Activated CD8-positive, alpha-beta T cell treated with anti-CD3 and anti-CD28 coated beads for 36 hours (primary cell): ENCODE measurements at regions not wholly inside any gene's neighbourhood (a gene's known extent, or its start where the extent isn't known, plus 50 kb on each side); places are given as distances from the start of the nearest gene placed in this dataset.

Experiments used
- ATAC-seq: fragments of 200-7000 bp; cut with Tn5 transposase; one replicate; pipeline ENCODE4 v1.10.0; 2021; ENCODE audit warnings: mild to moderate bottlenecking, moderate library complexity
- CTCF ChIA-PET: fragments of 350-600 bp; sonication (Branson Sonifier 250); formaldehyde crosslinking; loops from one replicate; lab custom pipeline; 2021; ENCODE audit warnings: antibody characterized with exemption; lab: Charles Lee
- POLR2A ChIA-PET: fragments of 350-600 bp; sonication (Branson Sonifier 250); formaldehyde crosslinking; loops from one replicate; lab custom pipeline; 2021; ENCODE audit warnings: antibody characterized with exemption; lab: Charles Lee
- DNase-seq: peaks from one replicate; pipeline ENCODE4 v3.0.0-alpha.2; 2020
- H3K27ac Mint-ChIP-seq: one replicate; pipeline ENCODE4 v1.8.0; 2021; ENCODE audit warnings: mild to moderate bottlenecking, mixed read lengths
- H3K27me3 Mint-ChIP-seq: one replicate; pipeline ENCODE4 v1.8.0; 2021; ENCODE audit warnings: mixed read lengths
- H3K36me3 Mint-ChIP-seq: one replicate; pipeline ENCODE4 v1.8.0; 2021; ENCODE audit warnings: low read depth, mixed read lengths
- H3K4me1 Mint-ChIP-seq: one replicate; pipeline ENCODE4 v1.8.0; 2021; ENCODE audit warnings: low read depth, mixed read lengths
- H3K4me3 Mint-ChIP-seq: one replicate; pipeline ENCODE4 v1.8.0; 2021; ENCODE audit warnings: mild to moderate bottlenecking, moderate library complexity, mixed read lengths
- H3K9me3 Mint-ChIP-seq: one replicate; pipeline ENCODE4 v1.8.0; 2021; ENCODE audit warnings: mixed read lengths
- CTCF ChIP-seq: fragments of 200-600 bp; IDR thresholded peaks from one replicate; pipeline ENCODE4 v1.8.0; 2022; ENCODE audit warnings: antibody characterized with exemption, mild to moderate bottlenecking
- intact Hi-C: fragments of 100-400 bp; cut with micrococcal nuclease; formaldehyde crosslinking; loops from one replicate; pipeline ENCODE4 v1.10.0; 2022

GRCh38 chr20:6245436-6245835, 122.6 kb upstream of the FERMT1 start:
- ATAC-seq: no peak
- Mint-ChIP-seq H3K27me3 (no peaks in the 10 kb centered on the region), H3K36me3 (no peaks in the 10 kb centered on the region), H3K4me1 (no peaks in the 10 kb centered on the region), H3K27ac (no peak overlapping the region), H3K4me3 (no peak overlapping the region), H3K9me3 (no peaks in the 10 kb centered on the region)
- CTCF ChIA-PET: no interaction called here
- no peak for DNase-seq
- intact Hi-C loops: no loop called here
- POLR2A ChIA-PET: no interaction called here
- no peak for TF ChIP-seq CTCF

- DNase-seq (no peak), ATAC-seq (no peak)
- Mint-ChIP-seq H3K27me3 (no peaks in the 10 kb centered on the region), H3K27ac (no peak overlapping the region), H3K4me3 (no peak overlapping the region), H3K36me3 (no peaks in the 10 kb centered on the region), H3K9me3 (no peaks in the 10 kb centered on the region), H3K4me1 (no peaks in the 10 kb centered on the region)
- POLR2A ChIA-PET: no interaction called here
- CTCF ChIA-PET: no interaction called here
- TF ChIP-seq CTCF: no peak
- intact Hi-C loops: no loop called here
Observed at GRCh38 chr20:6241591-6241990, 118.8 kb upstream of the FERMT1 start.

- POLR2A ChIA-PET: no interaction called here
- no peak for TF ChIP-seq CTCF
- no peak overlapping the region for H3K27ac Mint-ChIP-seq
- no peaks in the 10 kb centered on the region for H3K4me1 Mint-ChIP-seq
- H3K4me3 Mint-ChIP-seq: no peak overlapping the region
- ATAC-seq (no peak), DNase-seq (no peak)
- intact Hi-C loops: no loop called here
- CTCF ChIA-PET: no interaction called here
- H3K27me3 Mint-ChIP-seq: no peaks in the 10 kb centered on the region
- no peaks in the 10 kb centered on the region for H3K9me3 Mint-ChIP-seq
- no peaks in the 10 kb centered on the region for H3K36me3 Mint-ChIP-seq
Observed at GRCh38 chr20:6240059-6240458, 117.2 kb upstream of the FERMT1 start.

- DNase-seq (no peak), ATAC-seq (no peak)
- Mint-ChIP-seq H3K36me3 (no peaks in the 10 kb centered on the region), H3K4me3 (no peak overlapping the region), H3K9me3 (no peaks in the 10 kb centered on the region), H3K27me3 (no peaks in the 10 kb centered on the region), H3K27ac (no peak overlapping the region), H3K4me1 (no peaks in the 10 kb centered on the region)
- intact Hi-C loops: no loop called here
- TF ChIP-seq CTCF: no peak
- CTCF ChIA-PET: no interaction called here
- POLR2A ChIA-PET: no interaction called here
Observed at GRCh38 chr20:6238421-6238820, 115.6 kb upstream of the FERMT1 start.

GRCh38 chr20:6235510-6235909, 112.7 kb upstream of the FERMT1 start:
- Mint-ChIP-seq H3K36me3 (no peaks in the 10 kb centered on the region), H3K27me3 (no peaks in the 10 kb centered on the region), H3K4me1 (no peaks in the 10 kb centered on the region), H3K9me3 (no peaks in the 10 kb centered on the region), H3K4me3 (no peak overlapping the region), H3K27ac (no peak overlapping the region)
- DNase-seq: no peak
- intact Hi-C loops: no loop called here
- CTCF ChIA-PET: no interaction called here
- ATAC-seq: no peak
- POLR2A ChIA-PET: no interaction called here
- no peak for TF ChIP-seq CTCF
